ENCODE measurements at regions not wholly inside any gene's neighbourhood (a gene's known extent, or its start where the extent isn't known, plus 50 kb on each side); places are given as distances from the start of the nearest gene placed in this dataset.
"Not testable (repeated sequence)": the region's sequence is repeated elsewhere in the genome, so short reads cannot be mapped to it uniquely, and the experiment has no call there.

DNA sequence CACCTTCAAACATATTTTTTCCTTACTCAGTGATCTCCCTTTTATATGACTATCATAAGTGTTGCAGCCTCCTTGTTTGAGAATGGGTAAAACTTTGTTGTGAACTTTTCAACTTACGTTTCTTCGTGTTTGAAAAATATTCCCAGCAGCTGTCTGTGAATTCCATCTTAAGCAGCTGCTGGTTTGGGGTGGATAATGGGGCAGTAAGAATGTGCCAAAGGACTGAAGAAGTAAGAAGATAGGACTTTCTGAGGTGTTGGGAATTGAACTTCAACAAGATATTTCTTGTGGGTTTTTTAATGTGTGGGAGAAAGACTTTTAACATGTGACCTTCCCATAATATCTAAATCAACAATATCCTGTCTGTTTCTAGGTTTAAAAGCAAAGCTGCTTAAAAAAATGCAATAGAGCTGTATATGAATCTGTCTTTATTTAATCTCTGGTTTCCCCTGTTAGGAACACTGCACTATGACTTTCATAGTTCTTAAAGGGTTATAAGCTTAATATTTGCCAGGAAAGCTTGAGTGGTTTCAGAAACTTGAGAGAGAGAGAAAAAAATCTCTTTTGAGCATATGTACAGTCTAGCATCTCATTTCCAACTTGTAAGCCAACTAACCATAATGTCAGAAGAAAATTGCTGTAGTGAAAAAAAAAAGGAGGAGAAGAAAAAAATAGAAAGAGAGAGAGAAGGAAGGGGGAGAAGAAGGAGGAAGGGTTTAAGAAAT, 1659.2 kb upstream of the FLRT2 start:
- Mint-ChIP-seq H3K9me3 (no peaks in the 10 kb centered on the region), H3K4me1 (no peaks in the 10 kb centered on the region), H3K27me3 (no peaks in the 10 kb centered on the region), H3K27ac (no peak overlapping the region), H3K4me3 (no peak overlapping the region), H3K36me3 (ENCODE audit: low read depth) (no peaks in the 10 kb centered on the region)
- intact Hi-C loops (cut with micrococcal nuclease), result no loop called here
- DNase-seq, result no peak

DNA sequence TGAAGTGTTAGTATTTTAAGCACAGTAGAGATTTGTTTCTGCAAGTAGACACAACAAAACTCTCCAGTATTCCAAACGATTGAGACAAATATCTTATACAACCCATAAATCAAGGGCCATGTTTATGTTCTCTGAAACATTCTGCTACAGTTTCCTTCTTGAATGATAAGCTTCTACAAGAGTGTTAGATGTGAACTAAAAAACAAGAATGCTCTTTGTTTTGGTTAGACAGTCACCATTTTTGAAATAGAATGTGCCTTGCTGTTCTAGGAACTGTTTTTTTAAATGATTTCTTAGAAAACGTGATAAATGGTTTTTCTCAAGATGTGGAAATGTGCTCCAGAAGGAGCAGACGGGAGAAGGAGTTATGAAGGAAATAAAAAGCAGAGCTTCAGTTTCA, 1656.3 kb upstream of the FLRT2 start:
- H3K27ac Mint-ChIP-seq, result no peak overlapping the region
- DNase-seq, result no peak
- H3K9me3 Mint-ChIP-seq, result no peaks in the 10 kb centered on the region
- H3K4me1 Mint-ChIP-seq, result no peaks in the 10 kb centered on the region
- H3K36me3 Mint-ChIP-seq (ENCODE audit: low read depth), result no peaks in the 10 kb centered on the region
- no peaks in the 10 kb centered on the region for H3K27me3 Mint-ChIP-seq
- H3K4me3 Mint-ChIP-seq, result no peak overlapping the region
- intact Hi-C loops (cut with micrococcal nuclease), result no loop called here

DNA sequence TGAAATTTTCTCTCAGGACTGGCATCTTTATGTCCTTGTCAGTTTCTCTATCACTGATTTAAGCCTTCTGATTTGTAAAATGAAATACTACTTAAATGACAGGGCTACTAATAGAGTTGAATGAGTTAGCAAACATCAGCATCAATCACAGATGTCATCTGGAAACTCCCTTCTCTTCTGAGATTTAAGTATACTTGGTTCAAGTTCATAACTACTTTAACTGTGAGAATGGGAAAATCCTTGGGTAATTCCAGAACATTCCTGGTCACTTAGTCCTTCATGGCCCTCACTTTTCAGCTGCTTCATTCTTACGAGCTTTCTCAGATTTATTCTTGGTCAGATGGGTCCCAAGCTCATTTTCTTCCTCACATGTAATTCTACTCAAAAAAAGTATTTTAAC, 1655.3 kb upstream of the FLRT2 start:
- no peaks in the 10 kb centered on the region for H3K4me1 Mint-ChIP-seq
- H3K27ac Mint-ChIP-seq, result no peak overlapping the region
- intact Hi-C loops (cut with micrococcal nuclease), result no loop called here
- no peak for DNase-seq
- no peak overlapping the region for H3K4me3 Mint-ChIP-seq
- H3K9me3 Mint-ChIP-seq, result no peaks in the 10 kb centered on the region
- H3K27me3 Mint-ChIP-seq, result no peaks in the 10 kb centered on the region
- H3K36me3 Mint-ChIP-seq (ENCODE audit: low read depth), result no peaks in the 10 kb centered on the region

DNA sequence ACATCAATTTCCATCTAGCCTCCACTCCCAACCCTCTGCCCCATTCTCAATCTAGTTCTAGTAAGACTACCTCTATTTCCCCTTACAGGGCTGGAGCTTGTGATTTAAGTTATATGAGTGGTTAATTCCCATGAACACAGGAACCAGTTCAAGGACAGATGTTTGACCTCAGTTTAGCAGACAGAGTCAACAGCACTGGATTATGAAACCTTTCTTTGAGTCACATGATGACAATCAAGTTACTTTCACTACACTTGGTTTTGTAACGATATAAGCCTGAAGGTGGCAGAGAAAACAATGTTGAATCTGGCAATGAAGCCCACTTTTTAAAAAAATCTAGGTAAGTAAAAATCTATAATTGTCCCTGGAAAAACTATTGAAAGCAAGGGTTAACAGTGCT, 1646.2 kb upstream of the FLRT2 start:
- H3K9me3 Mint-ChIP-seq, result peaks cover 13% of the 10 kb centered on the region
- no peaks in the 10 kb centered on the region for H3K27me3 Mint-ChIP-seq
- DNase-seq, result no peak
- H3K4me1 Mint-ChIP-seq, result no peaks in the 10 kb centered on the region
- no peak overlapping the region for H3K27ac Mint-ChIP-seq
- H3K4me3 Mint-ChIP-seq, result no peak overlapping the region
- H3K36me3 Mint-ChIP-seq (ENCODE audit: low read depth), result no peaks in the 10 kb centered on the region
- intact Hi-C loops (cut with micrococcal nuclease), result no loop called here

DNA sequence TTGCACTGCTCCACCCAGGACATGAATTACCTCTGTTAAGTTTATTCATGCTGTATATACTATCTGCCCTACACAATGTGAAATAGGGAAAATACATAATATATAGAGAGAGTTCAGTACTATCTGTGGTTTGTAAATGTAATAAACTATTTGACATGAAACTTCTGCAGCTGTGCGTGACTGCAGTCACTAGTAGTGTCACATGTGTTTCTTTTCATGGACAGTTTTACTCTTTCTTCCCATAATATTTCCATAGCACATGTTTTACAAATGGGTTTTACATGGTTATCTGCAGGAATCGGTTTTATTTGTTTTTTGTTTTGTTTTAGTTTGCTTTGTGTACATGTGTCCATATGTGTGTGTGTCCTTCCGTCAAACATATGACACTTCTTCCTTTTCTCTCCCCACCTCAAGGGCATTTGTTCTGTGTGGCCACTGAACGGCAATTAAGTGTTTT, 1644.1 kb upstream of the FLRT2 start:
- intact Hi-C loops (cut with micrococcal nuclease), result no loop called here
- DNase-seq, result no peak
- H3K4me1 Mint-ChIP-seq, result no peaks in the 10 kb centered on the region
- no peak overlapping the region for H3K4me3 Mint-ChIP-seq
- peaks cover 10% of the 10 kb centered on the region for H3K9me3 Mint-ChIP-seq
- no peak overlapping the region for H3K27ac Mint-ChIP-seq
- H3K36me3 Mint-ChIP-seq (ENCODE audit: low read depth), result no peaks in the 10 kb centered on the region
- H3K27me3 Mint-ChIP-seq, result no peaks in the 10 kb centered on the region

DNA sequence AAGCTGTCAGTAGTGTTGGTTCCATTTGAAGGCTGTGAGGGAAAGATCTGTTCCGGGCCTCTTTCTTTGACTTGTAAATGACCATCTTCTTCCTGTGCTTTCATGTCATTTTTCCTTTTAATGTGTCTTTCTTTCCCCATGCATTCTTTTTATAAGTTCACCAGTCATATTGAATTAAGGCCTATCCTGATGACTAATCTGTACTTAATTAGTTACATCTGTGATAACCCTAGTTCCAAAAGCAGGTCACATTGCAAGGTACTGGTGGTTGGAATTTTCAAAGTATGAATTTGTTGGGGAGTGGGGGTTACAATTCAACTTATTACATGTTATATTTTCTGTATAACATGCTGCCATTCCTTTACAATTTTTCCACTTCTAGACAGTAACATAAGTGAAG, 1642.1 kb upstream of the FLRT2 start:
- Mint-ChIP-seq H3K36me3 (ENCODE audit: low read depth) (no peaks in the 10 kb centered on the region), H3K4me1 (no peaks in the 10 kb centered on the region), H3K27ac (no peak overlapping the region), H3K4me3 (no peak overlapping the region), H3K9me3 (peaks cover 10% of the 10 kb centered on the region), H3K27me3 (no peaks in the 10 kb centered on the region)
- no peak for DNase-seq
- intact Hi-C loops (cut with micrococcal nuclease), result no loop called here

DNA sequence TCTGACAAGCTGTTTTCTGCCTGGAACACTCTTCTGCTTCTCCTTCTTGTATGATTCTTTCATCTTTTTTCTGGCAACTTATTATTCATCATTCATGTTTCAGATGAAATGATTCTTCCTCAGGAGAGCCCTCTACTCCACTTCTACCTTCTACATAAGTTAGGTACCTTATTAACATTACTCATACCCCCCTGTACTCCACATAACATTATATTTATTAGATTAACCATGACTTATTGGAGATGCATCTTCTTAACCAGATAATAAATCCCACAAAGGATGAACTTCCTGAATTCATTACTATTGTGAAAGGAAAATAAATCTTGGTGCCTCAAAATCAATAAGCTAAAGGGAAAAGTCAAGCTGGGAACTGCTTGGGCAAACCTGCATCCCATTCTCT, 1636.5 kb upstream of the FLRT2 start:
- no peak overlapping the region for H3K4me3 Mint-ChIP-seq
- DNase-seq, result no peak
- no peaks in the 10 kb centered on the region for H3K27me3 Mint-ChIP-seq
- H3K9me3 Mint-ChIP-seq, result no peaks in the 10 kb centered on the region
- no peaks in the 10 kb centered on the region for H3K36me3 Mint-ChIP-seq (ENCODE audit: low read depth)
- intact Hi-C loops (cut with micrococcal nuclease), result no loop called here
- no peaks in the 10 kb centered on the region for H3K4me1 Mint-ChIP-seq
- H3K27ac Mint-ChIP-seq, result no peak overlapping the region

DNA sequence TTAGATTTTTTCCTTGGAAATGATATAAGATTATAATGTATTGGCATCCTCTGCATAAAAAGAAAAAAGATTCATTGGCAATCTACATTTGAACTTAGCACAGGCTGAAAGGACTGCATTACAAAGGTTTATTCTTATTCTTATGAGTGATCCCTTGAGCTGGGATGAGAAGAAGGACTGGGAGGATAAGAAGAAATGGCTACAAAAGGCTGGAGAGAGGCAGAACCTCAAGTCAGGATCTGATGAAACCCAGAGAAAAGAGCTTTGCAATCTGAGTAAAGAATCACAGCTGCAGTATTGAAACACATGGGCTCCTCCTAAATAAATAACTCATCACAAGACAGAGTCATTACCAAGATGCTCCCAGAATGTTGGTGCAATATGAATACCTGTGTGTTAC, 1635.4 kb upstream of the FLRT2 start:
- intact Hi-C loops (cut with micrococcal nuclease), result no loop called here
- Mint-ChIP-seq H3K27ac (no peak overlapping the region), H3K4me3 (no peak overlapping the region), H3K4me1 (no peaks in the 10 kb centered on the region), H3K27me3 (no peaks in the 10 kb centered on the region), H3K36me3 (ENCODE audit: low read depth) (no peaks in the 10 kb centered on the region), H3K9me3 (no peaks in the 10 kb centered on the region)
- DNase-seq, result no peak

DNA sequence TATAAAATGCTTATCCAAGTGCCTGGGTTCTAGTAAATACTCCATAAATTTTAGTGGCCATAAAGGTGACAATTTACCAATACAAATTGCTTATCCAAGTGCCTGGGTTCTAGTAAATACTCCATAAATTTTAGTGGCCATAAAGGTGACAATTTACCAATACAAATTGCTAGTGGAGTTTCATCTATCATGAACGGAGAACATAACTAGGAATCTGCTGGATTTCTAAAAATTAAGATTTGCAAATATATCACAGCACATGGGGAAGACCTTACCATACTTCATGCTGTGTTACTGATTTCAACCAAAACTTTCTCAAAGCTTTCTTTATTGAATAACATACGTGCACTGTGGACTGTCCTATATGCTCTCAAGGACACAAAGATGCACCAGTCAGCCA, 1631.4 kb upstream of the FLRT2 start:
- H3K27me3 Mint-ChIP-seq; H3K4me3 Mint-ChIP-seq; DNase-seq; H3K9me3 Mint-ChIP-seq; intact Hi-C loops (cut with micrococcal nuclease); H3K4me1 Mint-ChIP-seq; H3K27ac Mint-ChIP-seq; H3K36me3 Mint-ChIP-seq (ENCODE audit: low read depth): not testable (repeated sequence)

DNA sequence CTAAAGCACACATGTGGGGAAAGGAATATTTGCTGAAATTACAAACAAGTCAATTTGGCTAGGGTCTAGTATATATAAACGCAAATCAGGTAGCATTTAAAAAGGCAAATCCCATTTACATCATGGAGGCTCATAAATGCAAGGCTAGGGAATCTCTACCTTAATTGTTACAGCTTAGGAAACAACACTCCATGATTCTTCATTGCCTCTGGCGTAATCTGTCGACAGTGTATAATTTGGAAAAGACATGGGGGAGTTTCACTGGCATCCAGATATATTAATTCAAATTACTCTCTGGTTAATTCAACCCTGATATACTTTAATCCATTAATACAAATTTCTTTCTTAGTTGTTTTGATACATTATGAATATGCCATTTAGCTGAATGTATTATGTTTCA, 1630.2 kb upstream of the FLRT2 start:
- H3K27ac Mint-ChIP-seq, result no peak overlapping the region
- no peak for DNase-seq
- no peak overlapping the region for H3K4me3 Mint-ChIP-seq
- H3K4me1 Mint-ChIP-seq, result no peaks in the 10 kb centered on the region
- no peaks in the 10 kb centered on the region for H3K36me3 Mint-ChIP-seq (ENCODE audit: low read depth)
- H3K27me3 Mint-ChIP-seq, result no peaks in the 10 kb centered on the region
- intact Hi-C loops (cut with micrococcal nuclease), result no loop called here
- H3K9me3 Mint-ChIP-seq, result no peaks in the 10 kb centered on the region

DNA sequence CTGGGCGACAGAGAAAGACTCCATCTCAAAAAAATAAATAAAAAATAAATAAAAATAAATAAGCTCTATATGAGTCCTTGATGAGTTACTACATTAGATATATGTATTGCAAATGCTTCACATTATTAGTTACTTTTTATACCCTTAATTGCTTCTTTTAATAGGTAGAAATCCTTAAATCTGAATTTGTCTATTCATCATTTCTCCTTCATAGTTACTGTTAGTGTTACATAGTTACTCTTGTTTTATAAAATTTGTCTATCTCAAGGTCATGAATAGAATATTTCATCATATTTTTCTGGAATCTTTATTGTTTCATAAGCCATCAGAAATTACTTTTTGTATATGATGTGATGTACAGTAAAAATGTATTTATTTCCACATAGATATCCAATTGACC, 1624.8 kb upstream of the FLRT2 start:
- no peak for DNase-seq
- intact Hi-C loops (cut with micrococcal nuclease), result no loop called here
- Mint-ChIP-seq H3K27ac (no peak overlapping the region), H3K4me3 (no peak overlapping the region), H3K27me3 (no peaks in the 10 kb centered on the region), H3K4me1 (no peaks in the 10 kb centered on the region), H3K9me3 (peaks cover 5% of the 10 kb centered on the region), H3K36me3 (ENCODE audit: low read depth) (no peaks in the 10 kb centered on the region)

DNA sequence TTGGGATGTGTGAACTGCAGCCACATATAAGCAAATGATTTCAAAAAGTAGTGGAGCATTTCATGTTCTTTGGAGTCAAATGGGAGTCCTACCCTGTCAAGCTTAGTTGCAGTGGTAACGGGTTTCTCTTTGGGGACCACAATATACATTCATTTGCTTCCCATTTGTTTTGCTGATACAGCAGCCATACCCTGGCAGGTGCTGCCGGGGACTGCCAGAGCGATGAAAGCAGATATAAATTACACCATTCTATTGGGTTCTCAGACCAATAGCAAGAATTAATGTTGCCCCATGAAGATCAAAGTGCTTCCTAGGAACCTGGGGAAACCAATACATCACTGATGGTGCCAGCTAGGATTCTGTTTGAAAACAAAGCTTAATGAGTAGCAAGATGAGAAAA, 1621.5 kb upstream of the FLRT2 start:
- intact Hi-C loops (cut with micrococcal nuclease), result no loop called here
- H3K4me3 Mint-ChIP-seq, result no peak overlapping the region
- H3K9me3 Mint-ChIP-seq, result peaks cover 8% of the 10 kb centered on the region
- H3K27ac Mint-ChIP-seq, result no peak overlapping the region
- no peaks in the 10 kb centered on the region for H3K36me3 Mint-ChIP-seq (ENCODE audit: low read depth)
- no peaks in the 10 kb centered on the region for H3K4me1 Mint-ChIP-seq
- no peak for DNase-seq
- no peaks in the 10 kb centered on the region for H3K27me3 Mint-ChIP-seq

DNA sequence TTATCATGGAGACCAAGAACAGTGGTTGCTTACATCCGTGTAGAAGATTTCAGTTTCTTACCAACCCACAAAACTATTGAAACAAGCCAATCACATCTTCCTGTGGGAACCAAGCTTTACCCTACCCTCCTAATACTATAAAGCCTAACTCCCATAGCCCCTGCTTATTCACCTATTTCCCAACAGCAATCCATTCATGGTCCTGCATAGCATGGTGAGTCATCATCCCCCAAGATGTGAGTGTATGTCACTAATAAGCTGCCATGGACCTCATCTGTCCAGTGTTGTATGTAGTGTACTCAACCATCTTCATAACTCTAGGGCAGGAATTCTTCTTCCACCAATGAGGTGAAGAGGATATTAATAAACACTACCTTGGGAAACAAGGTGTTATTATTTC, 1620.4 kb upstream of the FLRT2 start:
- intact Hi-C loops (cut with micrococcal nuclease), result no loop called here
- Mint-ChIP-seq H3K4me3 (no peak overlapping the region), H3K27me3 (no peaks in the 10 kb centered on the region), H3K36me3 (ENCODE audit: low read depth) (no peaks in the 10 kb centered on the region), H3K4me1 (no peaks in the 10 kb centered on the region), H3K27ac (no peak overlapping the region), H3K9me3 (peaks cover 14% of the 10 kb centered on the region)
- no peak for DNase-seq

DNA sequence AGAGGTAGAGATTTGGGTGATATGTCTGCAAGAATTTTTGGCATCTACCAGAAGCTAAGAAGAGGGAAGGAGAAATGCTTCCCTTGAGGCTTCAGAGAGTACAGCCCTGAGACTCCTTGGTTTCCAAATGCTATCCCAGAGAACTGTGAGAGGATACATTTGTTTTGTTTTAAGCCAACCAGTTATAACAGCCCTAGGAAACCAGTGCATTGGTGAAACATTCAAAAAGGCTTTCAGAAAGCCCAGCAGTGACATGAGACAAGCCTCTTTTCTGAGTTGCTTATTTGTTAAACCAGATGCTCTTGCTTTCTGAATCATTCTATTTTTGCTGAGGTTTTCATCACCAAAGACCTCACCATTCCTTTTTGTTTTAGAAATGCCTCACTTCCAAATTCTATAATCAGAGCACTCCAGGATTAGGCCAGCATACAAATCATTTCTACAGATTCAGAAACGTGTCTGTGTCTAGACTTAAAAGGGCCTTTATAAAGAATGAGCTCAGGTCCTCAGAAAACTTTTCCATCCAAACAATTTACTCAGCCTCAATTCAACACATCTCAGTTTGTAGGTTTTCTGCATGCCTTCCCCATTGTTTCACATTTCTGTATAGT, 1617.8 kb upstream of the FLRT2 start:
- intact Hi-C loops (cut with micrococcal nuclease), result no loop called here

DNA sequence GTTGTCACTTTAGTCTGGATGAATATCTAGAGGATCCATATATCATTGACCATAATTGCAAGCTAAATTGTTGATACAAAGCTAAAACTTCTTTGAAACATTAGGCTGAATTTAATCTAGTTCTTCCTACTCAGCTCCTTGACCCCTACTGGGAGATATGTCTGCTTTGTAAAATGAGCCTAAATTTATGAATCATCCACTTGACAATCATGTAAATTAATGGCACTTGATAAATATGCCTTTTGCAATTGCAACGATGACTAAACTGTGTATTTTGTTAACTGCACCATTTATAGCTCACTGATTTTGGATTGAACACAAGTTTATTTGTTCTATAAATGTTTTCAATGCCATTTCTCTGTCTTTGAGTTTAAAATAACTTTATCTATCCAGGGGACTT, 1616.5 kb upstream of the FLRT2 start:
- Mint-ChIP-seq H3K4me3 (no peak overlapping the region), H3K36me3 (ENCODE audit: low read depth) (no peaks in the 10 kb centered on the region), H3K27ac (no peak overlapping the region), H3K27me3 (no peaks in the 10 kb centered on the region), H3K4me1 (no peaks in the 10 kb centered on the region), H3K9me3 (peaks cover 14% of the 10 kb centered on the region)
- DNase-seq, result no peak
- intact Hi-C loops (cut with micrococcal nuclease), result no loop called here

More for the DNA sequence above, 1617.8 kb upstream of the FLRT2 start:
- Mint-ChIP-seq H3K27ac (no peak overlapping the region), H3K9me3 (peaks cover 14% of the 10 kb centered on the region), H3K4me3 (no peak overlapping the region), H3K36me3 (ENCODE audit: low read depth) (no peaks in the 10 kb centered on the region), H3K4me1 (no peaks in the 10 kb centered on the region), H3K27me3 (no peaks in the 10 kb centered on the region)
- DNase-seq, result no peak
